C4-2B (cell line): ENCODE measurements at regions not wholly inside any gene's neighbourhood (a gene's known extent, or its start where the extent isn't known, plus 50 kb on each side); places are given as distances from the start of the nearest gene placed in this dataset.

Experiments
- CTCF ChIP-seq: fragments of 450-650 bp; conservative IDR thresholded peaks from 2 replicates; pipeline ENCODE4 v1.5.1; 2017; ENCODE audit warnings: mild to moderate bottlenecking
- ZFX ChIP-seq: fragments of 450-650 bp; IDR thresholded peaks from 2 replicates; pipeline ENCODE4 v1.6.1; 2017

DNA sequence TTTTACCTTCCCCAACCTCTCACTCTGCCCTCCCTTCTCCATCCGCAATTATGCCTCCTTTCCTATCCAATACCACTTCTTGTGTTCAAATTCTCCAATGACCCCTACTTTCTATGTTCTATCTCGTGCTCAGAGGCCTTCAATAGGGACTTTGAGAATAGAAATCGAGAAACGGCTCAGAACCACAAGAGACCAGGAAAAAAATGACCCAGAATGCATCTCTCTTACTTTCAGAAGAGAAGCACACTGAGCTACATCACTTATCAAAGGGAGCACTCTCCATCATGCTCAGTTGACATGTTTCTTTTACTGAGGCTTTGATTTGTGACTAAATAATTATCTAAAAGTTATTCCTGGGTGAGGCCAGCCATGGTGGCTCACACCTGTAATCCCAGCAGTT, 162.4 kb upstream of the PRICKLE2 start:
- TF ChIP-seq CTCF (no peak), ZFX (no peak)
